HCT116 (cell line): ENCODE measurements at regions not wholly inside any gene's neighbourhood (a gene's known extent, or its start where the extent isn't known, plus 50 kb on each side); places are given as distances from the start of the nearest gene placed in this dataset.

Experiments used
- ATAC-seq: fragments of 200-7000 bp; cut with Tn5 transposase; 2 replicates; pipeline ENCODE4 v1.9.1; 2020; ENCODE audit warnings: mild to moderate bottlenecking, moderate library complexity
- BruUV-seq: library from RNA; stranded (reverse); fragments of 400-500 nt; replicated peaks from 2 replicates; lab custom pipeline; 2021; lab: Mats Ljungman, UMichigan
- CTCF ChIA-PET: fragments of 300-600 bp; sonication (Branson Sonifier 250); formaldehyde crosslinking; loops from one replicate; lab custom pipeline; 2021; ENCODE audit warnings: antibody characterized with exemption; lab: Charles Lee
- POLR2A ChIA-PET: fragments of 300-600, 350-600 bp; sonication (Branson Sonifier 250); formaldehyde crosslinking; loops from one replicate; lab custom pipeline; 2021; ENCODE audit warnings: antibody characterized with exemption; lab: Charles Lee
- RAD21 ChIA-PET, 2 experiments: fragments of 300-600 bp; sonication (Branson Sonifier 250); formaldehyde crosslinking; loops; one replicate each; lab custom pipeline; 2023; ENCODE audit warnings: low total read pairs in 2 of 2; ENCODE audit not compliant: uncharacterized antibody in 2 of 2, unreplicated experiment in 2 of 2, low non-redundant PET in 1 of 2; lab: Charles Lee
- DNase-seq: peaks from one replicate; pipeline ENCODE4 v3.0.0-alpha.2; 2010; ENCODE audit warnings: low read depth, low spot score
- H2AFZ ChIP-seq: fragments of 200-600 bp; shearing (Covaris generic), sonication (generic); 2 replicates; pipeline ENCODE4 v1.6.1; 2017; ENCODE audit warnings: low read depth, mixed run types, mixed read lengths, antibody characterized with exemption, low read length; ENCODE audit not compliant: poor library complexity, severe bottlenecking
- H3K27ac ChIP-seq: 2 replicates; pipeline ENCODE4 v1.5.1; 2012; ENCODE audit warnings: low read depth, low read length
- H3K27me3 ChIP-seq: fragments of 200-600 bp; sonication (generic); 2 replicates; pipeline ENCODE4 v1.6.1; 2016; ENCODE audit warnings: mixed run types, low read length, mixed read lengths; ENCODE audit not compliant: insufficient read depth
- H3K36me3 ChIP-seq, 2 experiments: fragments of 200-500 bp in 1 of 2; fragments of 200-600 bp in 1 of 2; sonication (Bioruptor generic) in 1 of 2; sonication (generic) in 1 of 2; 2 replicates each; pipeline versions ENCODE4 v1.5.1 to v1.6.1; 2014 to 2016; ENCODE audit warnings: low read length in 2 of 2, inconsistent platforms in 1 of 2, mixed read lengths in 1 of 2, mixed run types in 1 of 2; ENCODE audit not compliant: insufficient read depth in 2 of 2, control insufficient read depth in 1 of 2
- H3K4me1 ChIP-seq, 2 experiments: fragments of 200-600 bp in 1 of 2; sonication (generic) in 1 of 2; 2 replicates each; pipeline versions ENCODE4 v1.5.1 to v1.6.1; 2012 to 2017; ENCODE audit warnings: low read length in 2 of 2, inconsistent platforms in 1 of 2, mild to moderate bottlenecking in 1 of 2, mixed read lengths in 1 of 2, mixed run types in 1 of 2, moderate library complexity in 1 of 2; ENCODE audit not compliant: insufficient read depth in 2 of 2, control insufficient read depth in 1 of 2
- H3K4me2 ChIP-seq: fragments of 200-600 bp; sonication (generic); 2 replicates; pipeline ENCODE4 v1.6.1; 2017; ENCODE audit warnings: mixed run types, low read length, mixed read lengths
- H3K4me3 ChIP-seq, 2 experiments: fragments of 200-600 bp in 1 of 2; sonication (generic) in 1 of 2; replicated peaks in 1 of 2; 2 replicates each; pipeline ENCODE4 v1.5.1; 2011 to 2016; ENCODE audit warnings: low read length in 2 of 2, control low read depth in 1 of 2, low read depth in 1 of 2, mild to moderate bottlenecking in 1 of 2, mixed read lengths in 1 of 2, mixed run types in 1 of 2
- H3K79me2 ChIP-seq: fragments of 200-600 bp; sonication (generic); 2 replicates; pipeline ENCODE4 v1.6.1; 2017; ENCODE audit warnings: mild to moderate bottlenecking, mixed run types, low read length, moderate library complexity, mixed read lengths; ENCODE audit not compliant: insufficient read depth
- H3K9ac ChIP-seq: fragments of 200-600 bp; sonication (generic); 2 replicates; pipeline ENCODE4 v1.6.1; 2016; ENCODE audit warnings: low read length, mixed read lengths
- H3K9me2 ChIP-seq: fragments of 200-600 bp; sonication (generic), shearing (Covaris generic); 2 replicates; pipeline ENCODE4 v1.6.1; 2017; ENCODE audit warnings: mixed run types, mild to moderate bottlenecking, moderate library complexity; ENCODE audit not compliant: insufficient read depth
- H3K9me3 ChIP-seq, 2 experiments: fragments of 200-500 bp in 1 of 2; fragments of 200-600 bp in 1 of 2; sonication (Bioruptor generic) in 1 of 2; sonication (generic) in 1 of 2; 2 replicates each; pipeline ENCODE4 v1.6.1; 2014 to 2017; ENCODE audit warnings: low read length in 2 of 2, mixed read lengths in 2 of 2, inconsistent platforms in 1 of 2, low read depth in 1 of 2, mild to moderate bottlenecking in 1 of 2, mixed run types in 1 of 2, moderate library complexity in 1 of 2; ENCODE audit not compliant: control insufficient read depth in 1 of 2, insufficient read depth in 1 of 2
- H4K20me1 ChIP-seq: fragments of 200-600 bp; sonication (generic), shearing (Covaris generic); 2 replicates; pipeline ENCODE4 v1.6.1; 2017; ENCODE audit warnings: mixed run types, mild to moderate bottlenecking, moderate library complexity; ENCODE audit not compliant: insufficient read depth
- CEBPB ChIP-seq: IDR thresholded peaks from 2 replicates; pipeline ENCODE4 v1.6.1; 2012; ENCODE audit warnings: low read depth
- CTCF ChIP-seq, 3 experiments: fragments of 200-600 bp in 1 of 3; sonication (generic) in 1 of 3; IDR thresholded peaks in 2 of 3; conservative IDR thresholded peaks in 1 of 3; 2 replicates each; pipeline ENCODE4 v1.5.1; 2012 to 2017; ENCODE audit warnings: low read depth in 2 of 3, low read length in 2 of 3, antibody characterized with exemption in 1 of 3, borderline replicate concordance in 1 of 3, control low read depth in 1 of 3, mild to moderate bottlenecking in 1 of 3, mixed read lengths in 1 of 3, mixed run types in 1 of 3, moderate library complexity in 1 of 3; ENCODE audit not compliant: insufficient read depth in 1 of 3
- EGR1 ChIP-seq: IDR thresholded peaks from 2 replicates; pipeline ENCODE4 v1.6.1; 2012; ENCODE audit warnings: low read depth
- FOSL1 ChIP-seq: IDR thresholded peaks from 2 replicates; pipeline ENCODE4 v1.6.1; 2012; ENCODE audit warnings: low read depth
- JUND ChIP-seq: IDR thresholded peaks from 2 replicates; pipeline ENCODE4 v1.6.1; 2012
- MAX ChIP-seq: IDR thresholded peaks from 2 replicates; pipeline ENCODE4 v1.6.1; 2012
- POLR2A ChIP-seq: IDR thresholded peaks from 2 replicates; pipeline ENCODE4 v1.7.0; 2011; ENCODE audit warnings: borderline replicate concordance; ENCODE audit not compliant: insufficient read depth, insufficient read length; ENCODE audit errors: extremely low read depth
- RAD21 ChIP-seq: IDR thresholded peaks from 2 replicates; pipeline ENCODE4 v1.6.1; 2012; ENCODE audit warnings: low read depth, mild to moderate bottlenecking
- REST ChIP-seq: IDR thresholded peaks from 2 replicates; pipeline ENCODE4 v1.6.1; 2012; ENCODE audit warnings: low read depth
- SIN3A ChIP-seq: IDR thresholded peaks from 2 replicates; pipeline ENCODE4 v1.6.1; 2012; ENCODE audit warnings: low read depth
- SP1 ChIP-seq: IDR thresholded peaks from 2 replicates; pipeline ENCODE4 v1.6.1; 2012; ENCODE audit warnings: low read depth
- ZBTB33 ChIP-seq: IDR thresholded peaks from 2 replicates; pipeline ENCODE4 v1.6.1; 2011; ENCODE audit warnings: mild to moderate bottlenecking, low read length, moderate library complexity; ENCODE audit not compliant: insufficient replicate concordance; ENCODE audit errors: extremely low read depth
- ZNF274 ChIP-seq: fragments of 200-500 bp; sonication (Bioruptor generic); IDR thresholded peaks from 2 replicates; pipeline ENCODE4 v1.6.1; 2014; ENCODE audit warnings: mild to moderate bottlenecking, low read depth, low read length, inconsistent platforms
- intact Hi-C: fragments of 100-400 bp; cut with micrococcal nuclease; formaldehyde crosslinking; loops from 2 replicates; pipeline ENCODE4 v1.10.0; 2022

DNA sequence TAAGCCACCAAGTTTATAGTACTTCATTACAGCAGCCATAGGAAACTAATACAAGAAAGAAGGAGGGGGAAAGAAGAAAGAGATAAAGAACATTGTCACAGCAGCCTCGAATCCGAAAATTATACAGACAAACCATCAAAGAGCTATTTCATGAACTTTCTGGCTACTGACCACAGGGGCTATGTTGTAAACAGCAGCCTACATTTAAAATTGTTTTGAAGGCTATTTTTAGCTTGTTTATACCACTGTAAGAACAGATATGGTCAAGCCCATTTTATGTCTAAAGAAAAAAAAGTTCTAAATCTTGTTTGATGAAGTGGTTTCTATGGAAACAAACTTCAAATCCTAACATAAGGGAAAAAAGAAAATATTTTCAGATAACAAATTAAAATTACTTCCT is 282.1 kb downstream of the GABRG1 start:
- Histone ChIP-seq H3K4me3 (no peak overlapping the region), H3K9me3 (peaks cover 0 to 9% of the 10 kb centered on the region in 2 experiments; a peak in 2 of 4 replicates), H3K27ac (no peak overlapping the region), H3K79me2 (no peaks in the 10 kb centered on the region), H3K9ac (no peak overlapping the region), H3K27me3 (no peaks in the 10 kb centered on the region), H2AFZ (no peak overlapping the region), H3K4me1 (no peaks in the 10 kb centered on the region), H3K9me2 (no peaks in the 10 kb centered on the region), H3K4me2 (no peak overlapping the region), H3K36me3 (no peaks in the 10 kb centered on the region), H4K20me1 (no peaks in the 10 kb centered on the region; the same call in 1 of the 2 replicates)
- ATAC-seq, result no peak
- ChIA-PET CTCF (no interaction called here), RAD21 (no interaction called here), POLR2A (no interaction called here)
- TF ChIP-seq FOSL1, result no peak
- no peak for TF ChIP-seq ZBTB33
- no peak for TF ChIP-seq POLR2A
- no peak for TF ChIP-seq CTCF (IDR thresholded peaks at IDR 0.05 in 2 of 3, conservative IDR thresholded peaks at IDR 0.05 in 1 of 3; ENCODE audit: borderline replicate concordance in 1 of 3, insufficient read depth in 1 of 3, low read depth in 2 of 3, low read length in 2 of 3)
- no peak for TF ChIP-seq CEBPB
- TF ChIP-seq SP1, result no peak
- no peak for TF ChIP-seq JUND
- TF ChIP-seq MAX, result no peak
- no peak for TF ChIP-seq SIN3A
- TF ChIP-seq ZNF274, result no peak
- no peak for TF ChIP-seq EGR1
- no peak for TF ChIP-seq RAD21
- TF ChIP-seq REST, result no peak
- no peak for DNase-seq
- no TSS peak for BruUV-seq
- intact Hi-C loops, result no loop called here
